SK-N-SH (cell line): ENCODE measurements at regions not wholly inside any gene's neighbourhood (a gene's known extent, or its start where the extent isn't known, plus 50 kb on each side); places are given as distances from the start of the nearest gene placed in this dataset.

Experiments used
- CTCF ChIA-PET: fragments of 300-600, 350-600 bp; formaldehyde crosslinking; extraction: SDS; loops from one replicate; lab custom pipeline; 2021; lab: Yijun Ruan, JAX
- POLR2A ChIA-PET: fragments of 350-600 bp; sonication (Branson Sonifier 250); formaldehyde crosslinking; extraction: SDS; loops from one replicate; lab custom pipeline; 2020; ENCODE audit warnings: antibody characterized with exemption, inconsistent platforms; lab: Yijun Ruan, JAX
- DNase-seq: peaks from one replicate; pipeline ENCODE4 v3.0.0; 2012
- H2AFZ ChIP-seq: fragments of 200-600 bp; sonication (generic); 2 replicates; pipeline ENCODE4 v1.8.1; 2016; ENCODE audit warnings: antibody characterized with exemption, mild to moderate bottlenecking, low read depth
- H3F3A ChIP-seq: fragments of 200-600 bp; sonication (generic); replicated peaks from 2 replicates; pipeline ENCODE3; 2016; ENCODE audit warnings: antibody characterized with exemption, mild to moderate bottlenecking; ENCODE audit not compliant: insufficient read depth
- H3K27ac ChIP-seq, 2 experiments: fragments of 200-500 bp in 1 of 2; fragments of 200-600 bp in 1 of 2; sonication (Bioruptor generic) in 1 of 2; sonication (generic), shearing (Covaris generic) in 1 of 2; 2 replicates each; pipeline versions ENCODE4 v1.5.1 to v1.6.1; 2014 to 2016; ENCODE audit warnings: low read depth in 2 of 2, inconsistent platforms in 1 of 2, low read length in 1 of 2, mild to moderate bottlenecking in 1 of 2, mixed read lengths in 1 of 2
- H3K27me3 ChIP-seq: fragments of 200-600 bp; sonication (generic), shearing (Covaris generic); 2 replicates; pipeline ENCODE4 v1.6.1; 2016; ENCODE audit warnings: mixed run types; ENCODE audit not compliant: insufficient read depth
- H3K36me3 ChIP-seq, 2 experiments: fragments of 200-500 bp in 1 of 2; fragments of 200-600 bp in 1 of 2; sonication (Bioruptor generic) in 1 of 2; sonication (generic) in 1 of 2; replicated peaks in 1 of 2; 2 replicates each; pipeline versions ENCODE3 to v1.5.1; 2014 to 2016; ENCODE audit warnings: low read length in 1 of 2, mild to moderate bottlenecking in 1 of 2; ENCODE audit not compliant: insufficient read depth in 2 of 2, control insufficient read depth in 1 of 2
- H3K4me1 ChIP-seq, 2 experiments: fragments of 200-500 bp in 1 of 2; fragments of 200-600 bp in 1 of 2; sonication (Bioruptor generic) in 1 of 2; sonication (generic), shearing (Covaris generic) in 1 of 2; 2 replicates each; pipeline versions ENCODE4 v1.5.1 to v1.6.1; 2014 to 2016; ENCODE audit warnings: low read depth in 1 of 2, low read length in 1 of 2, mixed run types in 1 of 2; ENCODE audit not compliant: insufficient read depth in 2 of 2, control insufficient read depth in 1 of 2
- H3K4me2 ChIP-seq: fragments of 200-600 bp; sonication (generic), shearing (Covaris generic); 2 replicates; pipeline ENCODE4 v1.6.1; 2017; ENCODE audit warnings: mixed run types
- H3K4me3 ChIP-seq, 2 experiments: fragments of 200-500 bp in 1 of 2; fragments of 200-600 bp in 1 of 2; sonication (Bioruptor generic) in 1 of 2; sonication (generic), shearing (Covaris generic) in 1 of 2; 2 replicates each; pipeline versions ENCODE4 v1.5.1 to v1.8.1; 2014 to 2016; ENCODE audit warnings: low read depth in 2 of 2, inconsistent platforms in 1 of 2, low read length in 1 of 2, mild to moderate bottlenecking in 1 of 2, mixed read lengths in 1 of 2, moderate library complexity in 1 of 2
- H3K79me2 ChIP-seq: fragments of 200-600 bp; sonication (generic); 2 replicates; pipeline ENCODE4 v1.8.1; 2017; ENCODE audit warnings: mild to moderate bottlenecking; ENCODE audit not compliant: insufficient read depth
- H3K9ac ChIP-seq: fragments of 200-600 bp; sonication (generic); 2 replicates; pipeline ENCODE4 v1.6.1; 2017; ENCODE audit warnings: mixed run types
- H3K9me2 ChIP-seq: fragments of 200-600 bp; sonication (generic); 2 replicates; pipeline ENCODE4 v1.6.1; 2017; ENCODE audit warnings: mixed run types
- H3K9me3 ChIP-seq: fragments of 200-600 bp; sonication (generic); 2 replicates; pipeline ENCODE4 v1.6.1; 2017; ENCODE audit warnings: mixed run types, mild to moderate bottlenecking, moderate library complexity
- H4K20me1 ChIP-seq: fragments of 200-600 bp; sonication (generic); 2 replicates; pipeline ENCODE4 v1.6.1; 2017; ENCODE audit warnings: mild to moderate bottlenecking, mixed run types; ENCODE audit not compliant: insufficient read depth
- CHD2 ChIP-seq: fragments of 150-350 bp; IDR thresholded peaks from 2 replicates; pipeline ENCODE4 v1.6.1; 2018; ENCODE audit warnings: low read length; ENCODE audit not compliant: partially characterized antibody
- CTCF ChIP-seq: fragments of 200-600 bp; sonication (generic); IDR thresholded peaks from 2 replicates; pipeline ENCODE4 v1.6.1; 2017; ENCODE audit warnings: antibody characterized with exemption, mild to moderate bottlenecking, moderate library complexity
- FOSL2 ChIP-seq: IDR thresholded peaks from 2 replicates; pipeline ENCODE4 v1.4.0; 2012; ENCODE audit warnings: low read depth, mild to moderate bottlenecking, moderate library complexity, borderline replicate concordance
- FOXM1 ChIP-seq: IDR thresholded peaks from 2 replicates; pipeline ENCODE4 v1.4.0; 2012; ENCODE audit warnings: low read depth, mild to moderate bottlenecking
- JUND ChIP-seq: IDR thresholded peaks from 2 replicates; pipeline ENCODE4 v1.4.0; 2012
- MXI1 ChIP-seq: IDR thresholded peaks from 2 replicates; pipeline ENCODE4 v1.6.1; 2012; ENCODE audit warnings: mild to moderate bottlenecking, low read depth, low read length, improper control_type of control experiment
- RAD21 ChIP-seq: IDR thresholded peaks from 2 replicates; pipeline ENCODE4 v1.6.1; 2012; ENCODE audit warnings: mild to moderate bottlenecking, low read length
- RFX5 ChIP-seq: IDR thresholded peaks from 2 replicates; pipeline ENCODE4 v1.6.1; 2012; ENCODE audit warnings: mild to moderate bottlenecking, improper control_type of control experiment, low read length
- SIN3A ChIP-seq: IDR thresholded peaks from 2 replicates; pipeline ENCODE4 v1.6.1; 2012; ENCODE audit warnings: low read depth, mild to moderate bottlenecking, low read length, moderate library complexity, borderline replicate concordance
- TCF12 ChIP-seq: IDR thresholded peaks from 2 replicates; pipeline ENCODE4 v1.4.0; 2012
- TEAD4 ChIP-seq: IDR thresholded peaks from 2 replicates; pipeline ENCODE4 v1.4.0; 2012; ENCODE audit warnings: mild to moderate bottlenecking, borderline replicate concordance; ENCODE audit not compliant: insufficient read depth
- YY1 ChIP-seq: IDR thresholded peaks from 2 replicates; pipeline ENCODE4 v1.4.0; 2012; ENCODE audit warnings: low read depth, mild to moderate bottlenecking
- WGBS: methylation state at CpG from one replicate; pipeline ENCODE4 v1.1.6; 2017; ENCODE audit warnings: low lambda C conversion rate; 5-methylcytosine and 5-hydroxymethylcytosine counted together
- TF ChIP-seq, protein P1 (sequence below): IDR thresholded peaks from 2 replicates; pipeline ENCODE4 v1.4.0; 2012; ENCODE audit warnings: low read depth, borderline replicate concordance
- TF ChIP-seq, protein P2 (sequence below): fragments of 150-350 bp; IDR thresholded peaks from 2 replicates; pipeline ENCODE4 v1.6.1; 2017; ENCODE audit warnings: antibody characterized with exemption, low read length, low read depth, borderline replicate concordance

DNA sequence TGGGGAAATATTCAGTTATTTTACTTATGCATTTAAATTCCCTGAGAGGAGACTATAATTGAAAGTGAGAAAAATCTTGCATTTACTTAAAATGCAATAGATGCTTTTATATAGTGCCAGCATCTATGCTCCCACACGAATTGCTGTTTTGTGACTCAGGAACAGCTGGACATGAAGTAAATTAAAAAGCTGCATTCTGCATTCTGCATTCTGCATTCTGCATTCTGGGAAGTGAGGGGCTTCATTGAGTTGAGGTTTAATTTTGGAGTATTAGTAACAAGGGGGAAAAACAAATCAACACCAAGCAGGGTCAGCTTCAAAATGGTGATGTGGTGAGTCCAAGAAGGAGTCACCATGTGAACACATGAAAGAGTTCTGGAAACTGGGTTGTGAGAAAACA, 101.2 kb downstream of the C12orf50 start:
- WGBS: 38% methylated on average over 1 of the region's 1 CpG
- Histone ChIP-seq H3K4me2 (no peak overlapping the region), H3K9me3 (no peaks in the 10 kb centered on the region), H3K4me1 (peaks cover 5% of the 10 kb centered on the region in 2 experiments; a peak in 2 of 4 replicates), H3K4me3 (no peak overlapping the region), H3K9ac (no peak overlapping the region), H3K9me2 (no peaks in the 10 kb centered on the region), H2AFZ (no peak overlapping the region), H3K27me3 (no peaks in the 10 kb centered on the region), H3K79me2 (no peaks in the 10 kb centered on the region), H3F3A (peaks cover 6% of the 10 kb centered on the region), H3K27ac (peak overlapping the region in 1 of 2 experiments; percentile 68; a peak in 2 of 4 replicates), H3K36me3 (no peaks in the 10 kb centered on the region), H4K20me1 (no peaks in the 10 kb centered on the region)
- TF ChIP-seq TEAD4 (no peak), RFX5 (no peak), FOXM1 (no peak), SIN3A (no peak), FOSL2 (no peak), YY1 (no peak), CTCF (no peak), JUND (no peak), CHD2 (no peak), MXI1 (no peak)
- TF ChIP-seq, protein P1, sequence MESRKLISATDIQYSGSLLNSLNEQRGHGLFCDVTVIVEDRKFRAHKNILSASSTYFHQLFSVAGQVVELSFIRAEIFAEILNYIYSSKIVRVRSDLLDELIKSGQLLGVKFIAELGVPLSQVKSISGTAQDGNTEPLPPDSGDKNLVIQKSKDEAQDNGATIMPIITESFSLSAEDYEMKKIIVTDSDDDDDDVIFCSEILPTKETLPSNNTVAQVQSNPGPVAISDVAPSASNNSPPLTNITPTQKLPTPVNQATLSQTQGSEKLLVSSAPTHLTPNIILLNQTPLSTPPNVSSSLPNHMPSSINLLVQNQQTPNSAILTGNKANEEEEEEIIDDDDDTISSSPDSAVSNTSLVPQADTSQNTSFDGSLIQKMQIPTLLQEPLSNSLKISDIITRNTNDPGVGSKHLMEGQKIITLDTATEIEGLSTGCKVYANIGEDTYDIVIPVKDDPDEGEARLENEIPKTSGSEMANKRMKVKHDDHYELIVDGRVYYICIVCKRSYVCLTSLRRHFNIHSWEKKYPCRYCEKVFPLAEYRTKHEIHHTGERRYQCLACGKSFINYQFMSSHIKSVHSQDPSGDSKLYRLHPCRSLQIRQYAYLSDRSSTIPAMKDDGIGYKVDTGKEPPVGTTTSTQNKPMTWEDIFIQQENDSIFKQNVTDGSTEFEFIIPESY: no peak
- TF ChIP-seq, protein P2, sequence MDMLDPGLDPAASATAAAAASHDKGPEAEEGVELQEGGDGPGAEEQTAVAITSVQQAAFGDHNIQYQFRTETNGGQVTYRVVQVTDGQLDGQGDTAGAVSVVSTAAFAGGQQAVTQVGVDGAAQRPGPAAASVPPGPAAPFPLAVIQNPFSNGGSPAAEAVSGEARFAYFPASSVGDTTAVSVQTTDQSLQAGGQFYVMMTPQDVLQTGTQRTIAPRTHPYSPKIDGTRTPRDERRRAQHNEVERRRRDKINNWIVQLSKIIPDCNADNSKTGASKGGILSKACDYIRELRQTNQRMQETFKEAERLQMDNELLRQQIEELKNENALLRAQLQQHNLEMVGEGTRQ: no peak
- ChIA-PET POLR2A (no interaction called here), CTCF (no interaction called here)
- DNase-seq: no peak

DNA sequence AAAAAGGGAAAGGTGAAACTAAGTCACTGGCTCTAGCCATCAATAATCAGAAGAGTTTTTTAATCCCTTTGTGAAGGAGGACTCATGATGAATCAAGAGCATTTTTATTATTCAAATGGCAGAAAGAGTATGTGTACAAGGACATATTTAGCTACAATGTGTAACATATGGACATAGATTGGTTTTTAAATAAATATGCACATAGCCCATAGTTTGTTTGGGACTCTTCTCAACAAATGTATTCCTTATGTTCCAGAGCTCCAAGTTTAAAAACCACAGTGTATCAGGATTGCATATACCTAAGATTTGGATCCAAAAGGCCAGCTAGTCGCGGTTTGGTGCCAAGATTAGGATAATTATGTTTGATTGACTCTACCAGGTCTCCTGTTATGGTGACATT, 104.2 kb downstream of the C12orf50 start:
- H3K4me2 ChIP-seq: no peak overlapping the region
- ChIA-PET POLR2A (no interaction called here), CTCF (no interaction called here)
- H3K9ac ChIP-seq: no peak overlapping the region
- no peaks in the 10 kb centered on the region for H3K9me3 ChIP-seq
- H3K27me3 ChIP-seq: no peaks in the 10 kb centered on the region
- no peaks in the 10 kb centered on the region for H3K36me3 ChIP-seq
- peaks cover 5% of the 10 kb centered on the region in 2 experiments; a peak in 2 of 4 replicates for H3K4me1 ChIP-seq
- 94% methylated on average over 2 of the region's 2 CpGs for WGBS
- DNase-seq: no peak
- no peak overlapping the region for H2AFZ ChIP-seq
- H3K79me2 ChIP-seq: no peaks in the 10 kb centered on the region
- H3K4me3 ChIP-seq: no peak overlapping the region
- H3F3A ChIP-seq: peaks cover 3% of the 10 kb centered on the region
- H4K20me1 ChIP-seq: no peaks in the 10 kb centered on the region
- TF ChIP-seq TCF12 (no peak), FOSL2 (no peak), SIN3A (no peak), RAD21 (no peak)
- no peak overlapping the region for H3K27ac ChIP-seq
- H3K9me2 ChIP-seq: no peaks in the 10 kb centered on the region
